NCI-H69 (cell line): ENCODE measurements at regions not wholly inside any gene's neighbourhood (a gene's known extent, or its start where the extent isn't known, plus 50 kb on each side); places are given as distances from the start of the nearest gene placed in this dataset.
"Not testable (repeated sequence)": the region's sequence is repeated elsewhere in the genome, so short reads cannot be mapped to it uniquely, and the experiment has no call there.

Experiments used
- DNase-seq: peaks from one replicate; lab custom pipeline; 2025; lab: John Stamatoyannopoulos, UW

- DNase-seq: no peak
Measured at GRCh38 chr3:197406266-197406665, 107.9 kb upstream of the DLG1 start.

- DNase-seq: no peak
Measured at GRCh38 chr3:197404754-197405153, 106.3 kb upstream of the DLG1 start.

- DNase-seq: no peak
Measured at GRCh38 chr3:197404030-197404429, 105.6 kb upstream of the DLG1 start.

- not testable (repeated sequence) for DNase-seq
Measured at GRCh38 chr3:197402401-197402800, 104.0 kb upstream of the DLG1 start.

GRCh38 chr3:197399486-197399885 lies 101.1 kb upstream of the DLG1 start:
- DNase-seq: no peak

GRCh38 chr3:197398286-197398878 lies 100.0 kb upstream of the DLG1 start:
- no peak for DNase-seq

GRCh38 chr3:197397838-197398237 lies 99.4 kb upstream of the DLG1 start:
- DNase-seq: no peak

- no peak for DNase-seq
Measured at GRCh38 chr3:197394464-197395321, 96.3 kb upstream of the DLG1 start.

GRCh38 chr3:197394126-197394463 lies 95.7 kb upstream of the DLG1 start:
- DNase-seq: not testable (repeated sequence)

GRCh38 chr3:197393711-197394110 lies 95.3 kb upstream of the DLG1 start:
- no peak for DNase-seq

GRCh38 chr3:197392961-197393360 lies 94.5 kb upstream of the DLG1 start:
- no peak for DNase-seq

GRCh38 chr3:197381371-197381770 lies 83.0 kb upstream of the DLG1 start:
- no peak for DNase-seq

- DNase-seq: no peak
Measured at GRCh38 chr3:197380786-197381185, 82.4 kb upstream of the DLG1 start.

- no peak for DNase-seq
Measured at GRCh38 chr3:197378985-197379718, 80.7 kb upstream of the DLG1 start.

- DNase-seq: no peak
Measured at GRCh38 chr3:197376735-197377555, 78.5 kb upstream of the DLG1 start.

- DNase-seq: no peak
Measured at GRCh38 chr3:197376020-197376419, 77.6 kb upstream of the DLG1 start.

GRCh38 chr3:197375001-197375441 lies 76.6 kb upstream of the DLG1 start:
- DNase-seq: peak; percentile 33

- DNase-seq: no peak
Measured at GRCh38 chr3:197373096-197373495, 74.7 kb upstream of the DLG1 start.

GRCh38 chr3:197372047-197372661 lies 73.7 kb upstream of the DLG1 start:
- peak; percentile 92 for DNase-seq

GRCh38 chr3:197371591-197372046 lies 73.2 kb upstream of the DLG1 start:
- DNase-seq: peak; percentile 93

- DNase-seq: no peak
Measured at GRCh38 chr3:197369545-197369944, 71.1 kb upstream of the DLG1 start.
